Keratinocyte (primary cell): ENCODE measurements at regions not wholly inside any gene's neighbourhood (a gene's known extent, or its start where the extent isn't known, plus 50 kb on each side); places are given as distances from the start of the nearest gene placed in this dataset.

Experiments used
- DNase-seq: peaks from one replicate; pipeline ENCODE4 v3.0.0-alpha.2; 2011; ENCODE audit warnings: low read depth, missing footprints, low spot score
- FAIRE-seq: peaks from 2 replicates; lab custom pipeline; 2011; peaks lifted over from hg19 to GRCh38; lab: Jason Lieb, UNC
- H2AFZ ChIP-seq: 2 replicates; pipeline ENCODE4 v1.6.0; 2012; ENCODE audit warnings: low read length, control low read depth, inconsistent platforms; ENCODE audit not compliant: control insufficient read depth
- H3K27ac ChIP-seq: 2 replicates; pipeline ENCODE4 v1.5.1; 2011; ENCODE audit warnings: low read length; ENCODE audit not compliant: control insufficient read depth, insufficient read depth
- H3K27me3 ChIP-seq: 3 replicates; pipeline ENCODE4 v1.6.0; 2011; ENCODE audit warnings: low read length; ENCODE audit not compliant: control insufficient read depth, insufficient read depth; ENCODE audit errors: extremely low read depth
- H3K36me3 ChIP-seq, 2 experiments: 2 replicates in 1 of 2; 3 replicates in 1 of 2; pipeline ENCODE4 v1.5.1; 2011; ENCODE audit warnings: low read length in 2 of 2, mild to moderate bottlenecking in 1 of 2; ENCODE audit not compliant: control insufficient read depth in 2 of 2, insufficient read depth in 2 of 2; ENCODE audit errors: extremely low read depth in 1 of 2
- H3K4me1 ChIP-seq: 3 replicates; pipeline ENCODE4 v1.5.1; 2011; ENCODE audit warnings: low read length; ENCODE audit not compliant: control insufficient read depth, insufficient read depth; ENCODE audit errors: extremely low read depth
- H3K4me2 ChIP-seq: 3 replicates; pipeline ENCODE4 v1.6.0; 2011; ENCODE audit warnings: low read depth, low read length; ENCODE audit not compliant: control insufficient read depth, insufficient read depth; ENCODE audit errors: extremely low read depth
- H3K4me3 ChIP-seq, 3 experiments: fragments of 200-600 bp in 1 of 3; sonication (generic) in 1 of 3; 2 replicates in 2 of 3; 3 replicates in 1 of 3; pipeline ENCODE4 v1.5.1; 2011 to 2016; ENCODE audit warnings: low read length in 3 of 3, mild to moderate bottlenecking in 3 of 3, control low read depth in 2 of 3, inconsistent platforms in 1 of 3, low read depth in 1 of 3, mixed read lengths in 1 of 3, mixed run types in 1 of 3, moderate library complexity in 1 of 3; ENCODE audit not compliant: control insufficient read depth in 2 of 3, insufficient read depth in 2 of 3; ENCODE audit errors: extremely low read depth in 1 of 3
- H3K79me2 ChIP-seq: 2 replicates; pipeline ENCODE4 v1.6.0; 2012; ENCODE audit warnings: low read length; ENCODE audit not compliant: control insufficient read depth, insufficient read depth
- H3K9ac ChIP-seq: 3 replicates; pipeline ENCODE4 v1.6.0; 2011; ENCODE audit warnings: low read length; ENCODE audit not compliant: control insufficient read depth, insufficient read depth; ENCODE audit errors: extremely low read depth
- H3K9me1 ChIP-seq: 3 replicates; pipeline ENCODE4 v1.6.0; 2011; ENCODE audit warnings: low read length; ENCODE audit not compliant: control insufficient read depth, insufficient read depth; ENCODE audit errors: extremely low read depth
- H3K9me3 ChIP-seq: 2 replicates; pipeline ENCODE4 v1.5.1; 2012; ENCODE audit warnings: low read depth, low read length; ENCODE audit not compliant: control insufficient read depth
- H4K20me1 ChIP-seq: 3 replicates; pipeline ENCODE4 v1.6.0; 2011; ENCODE audit warnings: low read length; ENCODE audit not compliant: control insufficient read depth, insufficient read depth; ENCODE audit errors: extremely low read depth
- CTCF ChIP-seq, 3 experiments: IDR thresholded peaks in 1 of 3; conservative IDR thresholded peaks in 1 of 3; optimal IDR thresholded peaks in 1 of 3; 2 replicates in 2 of 3; 3 replicates in 1 of 3; pipeline versions ENCODE3 to v1.5.1; 2011; ENCODE audit warnings: low read length in 3 of 3, mild to moderate bottlenecking in 3 of 3, moderate library complexity in 2 of 3, control low read depth in 1 of 3, inconsistent platforms in 1 of 3; ENCODE audit not compliant: insufficient read depth in 2 of 3; ENCODE audit errors: extremely low read depth in 1 of 3
- EZH2 ChIP-seq: IDR thresholded peaks from one replicate; pipeline ENCODE4 v1.6.1; 2012; ENCODE audit warnings: inconsistent platforms, mild to moderate bottlenecking, low read length, moderate library complexity
- dilution Hi-C: fragments of 300-500 bp; cut with MboI; formaldehyde crosslinking; loops from one replicate; pipeline ENCODE4 v1.7.0; 2020; ENCODE audit warnings: low sequenced_read_pairs; ENCODE audit not compliant: extremely low pct_ligation_motif_present

DNA sequence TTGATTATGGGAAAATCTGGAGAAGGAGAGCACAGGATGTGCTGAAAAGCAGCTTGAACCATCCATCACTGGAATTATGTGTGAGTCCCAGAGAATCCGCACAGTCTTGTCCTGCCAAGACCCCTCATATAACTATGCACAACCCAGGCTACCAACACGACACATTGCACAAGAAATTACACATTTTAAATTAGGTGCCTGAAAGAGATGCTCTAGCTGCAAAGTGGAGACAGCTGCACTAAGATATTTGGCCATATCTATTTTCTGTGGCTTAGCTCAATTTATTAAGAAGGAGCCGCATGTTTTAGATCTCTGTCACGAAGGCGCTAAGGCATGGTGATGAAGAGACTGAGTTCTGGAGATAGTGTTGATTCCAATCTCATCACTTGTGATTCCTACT lies 1308.4 kb downstream of the CDH8 start:
- no peaks in the 10 kb centered on the region for H3K79me2 ChIP-seq
- H3K4me3 ChIP-seq, result no peak overlapping the region
- peaks cover 5% of the 10 kb centered on the region for H3K4me1 ChIP-seq
- no peaks in the 10 kb centered on the region for H3K27me3 ChIP-seq
- dilution Hi-C loops, result no loop called here
- no peaks in the 10 kb centered on the region for H3K9me3 ChIP-seq
- no peak overlapping the region for H2AFZ ChIP-seq
- no peak overlapping the region for H3K27ac ChIP-seq
- FAIRE-seq, result no peak
- TF ChIP-seq EZH2, result no peak
- TF ChIP-seq CTCF (optimal IDR thresholded peaks at IDR 0.05 in 1 of 3, IDR thresholded peaks at IDR 0.05 in 1 of 3, conservative IDR thresholded peaks at IDR 0.05 in 1 of 3; ENCODE audit: extremely low read depth in 1 of 3, insufficient read depth in 2 of 3, low read length in 3 of 3), result no peak
- H3K4me2 ChIP-seq, result no peak overlapping the region
- no peak for DNase-seq
- no peaks in the 10 kb centered on the region for H4K20me1 ChIP-seq
- no peaks in the 10 kb centered on the region for H3K9me1 ChIP-seq
- H3K36me3 ChIP-seq, result no peaks in the 10 kb centered on the region
- no peak overlapping the region for H3K9ac ChIP-seq

GRCh38 chr16:60720060-60720459 lies 1316.2 kb downstream of the CDH8 start:
- DNase-seq, result no peak
- Histone ChIP-seq H3K9ac (no peak overlapping the region), H3K4me2 (no peak overlapping the region), H3K79me2 (no peaks in the 10 kb centered on the region), H2AFZ (no peak overlapping the region), H3K36me3 (no peaks in the 10 kb centered on the region), H3K4me3 (no peak overlapping the region), H3K9me1 (no peaks in the 10 kb centered on the region), H3K27me3 (no peaks in the 10 kb centered on the region), H4K20me1 (no peaks in the 10 kb centered on the region), H3K27ac (no peak overlapping the region), H3K4me1 (no peaks in the 10 kb centered on the region), H3K9me3 (no peaks in the 10 kb centered on the region)
- FAIRE-seq, result no peak
- dilution Hi-C loops, result no loop called here
- TF ChIP-seq CTCF (optimal IDR thresholded peaks at IDR 0.05 in 1 of 3, IDR thresholded peaks at IDR 0.05 in 1 of 3, conservative IDR thresholded peaks at IDR 0.05 in 1 of 3; ENCODE audit: extremely low read depth in 1 of 3, insufficient read depth in 2 of 3, low read length in 3 of 3), result no peak
- no peak for TF ChIP-seq EZH2
